NCI-H187 (cell line): ENCODE measurements at regions not wholly inside any gene's neighbourhood (a gene's known extent, or its start where the extent isn't known, plus 50 kb on each side); places are given as distances from the start of the nearest gene placed in this dataset.
"Not testable (repeated sequence)": the region's sequence is repeated elsewhere in the genome, so short reads cannot be mapped to it uniquely, and the experiment has no call there.

Source experiments
- DNase-seq, 2 experiments: peaks; one replicate each; lab custom pipeline; 2025; lab: John Stamatoyannopoulos, UW

- no peak for DNase-seq
Measured at GRCh38 chr15:31487811-31488436, 161.3 kb downstream of the KLF13 start.

- DNase-seq: no peak
Measured at GRCh38 chr15:31488437-31489204, 162.0 kb downstream of the KLF13 start.

GRCh38 chr15:31489281-31489680, 162.6 kb downstream of the KLF13 start:
- DNase-seq: no peak

GRCh38 chr15:31489801-31490646, 163.4 kb downstream of the KLF13 start:
- DNase-seq: no peak

GRCh38 chr15:31494786-31495185, 168.2 kb downstream of the KLF13 start:
- DNase-seq: no peak

GRCh38 chr15:31495281-31495680, 168.6 kb downstream of the KLF13 start:
- no peak for DNase-seq

- no peak for DNase-seq
Measured at GRCh38 chr15:31497838-31498237, 171.2 kb downstream of the KLF13 start.

- no peak for DNase-seq
Measured at GRCh38 chr15:31498329-31498728, 171.7 kb downstream of the KLF13 start.

GRCh38 chr15:31498756-31499155, 172.1 kb downstream of the KLF13 start:
- DNase-seq: no peak

GRCh38 chr15:31499236-31499952, 172.8 kb downstream of the KLF13 start:
- no peak for DNase-seq

- no peak for DNase-seq
Measured at GRCh38 chr15:31499953-31500765, 173.5 kb downstream of the KLF13 start.

GRCh38 chr15:31500766-31501449, 174.3 kb downstream of the KLF13 start:
- DNase-seq: no peak

- no peak for DNase-seq
Measured at GRCh38 chr15:31501536-31502157, 175.0 kb downstream of the KLF13 start.

- no peak for DNase-seq
Measured at GRCh38 chr15:31502541-31503229, 176.1 kb downstream of the KLF13 start.

- DNase-seq: no peak
Measured at GRCh38 chr15:31503256-31503655, 176.6 kb downstream of the KLF13 start.

GRCh38 chr15:31503758-31504461, 177.3 kb downstream of the KLF13 start:
- no peak for DNase-seq

- no peak for DNase-seq
Measured at GRCh38 chr15:31504462-31504839, 177.8 kb downstream of the KLF13 start.

- DNase-seq: not testable (repeated sequence)
Measured at GRCh38 chr15:31507573-31507972, 180.9 kb downstream of the KLF13 start.

GRCh38 chr15:31508656-31509055, 182.0 kb downstream of the KLF13 start:
- no peak for DNase-seq
